ENCODE measurements at regions not wholly inside any gene's neighbourhood (a gene's known extent, or its start where the extent isn't known, plus 50 kb on each side); places are given as distances from the start of the nearest gene placed in this dataset.
A peak's percentile ranks its signal among the peaks of the same experiment; 100 is the strongest.

- TF ChIP-seq CTCF (conservative IDR thresholded peaks at IDR 0.05) = no peak
- H3K27ac ChIP-seq = no peak overlapping the region
Observed at GRCh38 chr4:45985038-45985437, 138.8 kb downstream of the GABRG1 start.

- TF ChIP-seq CTCF (conservative IDR thresholded peaks at IDR 0.05) = peak; percentile 74
- H3K27ac ChIP-seq = no peak overlapping the region
Observed at GRCh38 chr4:45971108-45971507, 152.7 kb downstream of the GABRG1 start.

- no peak for TF ChIP-seq CTCF (conservative IDR thresholded peaks at IDR 0.05)
Observed at GRCh38 chr4:45957353-45957752, 166.5 kb downstream of the GABRG1 start.

GRCh38 chr4:45954276-45954675, 169.6 kb downstream of the GABRG1 start:
- H3K27ac ChIP-seq = no peak overlapping the region
- TF ChIP-seq CTCF (conservative IDR thresholded peaks at IDR 0.05) = no peak

More at GRCh38 chr4:45957353-45957752, 166.5 kb downstream of the GABRG1 start:
- H3K27ac ChIP-seq = no peak overlapping the region

GRCh38 chr4:45951153-45951552, 172.7 kb downstream of the GABRG1 start:
- H3K27ac ChIP-seq = no peak overlapping the region

GRCh38 chr4:45946699-45947098, 177.2 kb downstream of the GABRG1 start:
- no peak overlapping the region for H3K27ac ChIP-seq
- TF ChIP-seq CTCF (conservative IDR thresholded peaks at IDR 0.05) = no peak

More at GRCh38 chr4:45951153-45951552, 172.7 kb downstream of the GABRG1 start:
- no peak for TF ChIP-seq CTCF (conservative IDR thresholded peaks at IDR 0.05)

- peak; percentile 44 for TF ChIP-seq CTCF (conservative IDR thresholded peaks at IDR 0.05)
- H3K27ac ChIP-seq = no peak overlapping the region
Observed at GRCh38 chr4:45944000-45944399, 179.9 kb downstream of the GABRG1 start.

Measured in VCaP (cell line).